Endothelial cell of umbilical vein (primary cell): ENCODE measurements at regions not wholly inside any gene's neighbourhood (a gene's known extent, or its start where the extent isn't known, plus 50 kb on each side); places are given as distances from the start of the nearest gene placed in this dataset.

Source experiments
- BruUV-seq: library from RNA; stranded (reverse); fragments of 400-500 nt; replicated peaks from 2 replicates; lab custom pipeline; 2021; lab: Mats Ljungman, UMichigan
- CTCF ChIA-PET: fragments of 300-600, 350-600 bp; sonication (Branson Sonifier 250); formaldehyde crosslinking; loops from one replicate; lab custom pipeline; 2021; ENCODE audit warnings: antibody characterized with exemption, inconsistent platforms; lab: Charles Lee
- POLR2A ChIA-PET: fragments of 300-600, 350-600 bp; sonication (Branson Sonifier 250); formaldehyde crosslinking; loops from one replicate; lab custom pipeline; 2021; ENCODE audit warnings: antibody characterized with exemption, inconsistent platforms; lab: Charles Lee
- DNase-seq: peaks from one replicate; pipeline ENCODE4 v3.0.0-alpha.2; 2011; ENCODE audit warnings: low read depth, low spot score
- FAIRE-seq: peaks from 2 replicates; lab custom pipeline; 2011; peaks lifted over from hg19 to GRCh38; lab: Jason Lieb, UNC
- H2AFZ ChIP-seq: 2 replicates; pipeline ENCODE4 v1.6.0; 2012; ENCODE audit warnings: low read depth, low read length, control low read depth, inconsistent platforms
- H3K27ac ChIP-seq: 2 replicates; pipeline ENCODE4 v1.5.1; 2011; ENCODE audit warnings: low read depth, mild to moderate bottlenecking, control low read depth, low read length, moderate library complexity; ENCODE audit not compliant: insufficient read depth
- H3K27me3 ChIP-seq, 2 experiments: 2 replicates each; pipeline versions ENCODE4 v1.6.0 to v1.6.1; 2011; ENCODE audit warnings: low read length in 2 of 2, mixed read lengths in 1 of 2; ENCODE audit not compliant: control insufficient read depth in 2 of 2, insufficient read depth in 2 of 2
- H3K36me3 ChIP-seq, 2 experiments: 2 replicates in 1 of 2; 3 replicates in 1 of 2; pipeline ENCODE4 v1.5.1; 2011; ENCODE audit warnings: low read length in 2 of 2, mild to moderate bottlenecking in 1 of 2, moderate library complexity in 1 of 2; ENCODE audit not compliant: control insufficient read depth in 2 of 2, insufficient read depth in 2 of 2; ENCODE audit errors: extremely low read depth in 1 of 2
- H3K4me1 ChIP-seq: 3 replicates; pipeline ENCODE4 v1.5.1; 2011; ENCODE audit warnings: mild to moderate bottlenecking, low read length; ENCODE audit not compliant: control insufficient read depth, insufficient read depth; ENCODE audit errors: extremely low read depth
- H3K4me2 ChIP-seq: 2 replicates; pipeline ENCODE4 v1.6.1; 2011; ENCODE audit warnings: low read length, control low read depth, mixed read lengths; ENCODE audit not compliant: insufficient read depth
- H3K4me3 ChIP-seq, 3 experiments: fragments of 200-600 bp in 1 of 3; sonication (generic), shearing (Covaris generic) in 1 of 3; replicated peaks in 1 of 3; 2 replicates each; pipeline ENCODE4 v1.5.1; 2011 to 2016; ENCODE audit warnings: control low read depth in 3 of 3, low read length in 3 of 3, mild to moderate bottlenecking in 2 of 3, inconsistent platforms in 1 of 3, low read depth in 1 of 3, moderate library complexity in 1 of 3; ENCODE audit not compliant: insufficient read depth in 1 of 3
- H3K79me2 ChIP-seq: 2 replicates; pipeline ENCODE4 v1.6.0; 2012; ENCODE audit warnings: low read length, inconsistent platforms; ENCODE audit not compliant: control insufficient read depth, insufficient read depth
- H3K9ac ChIP-seq: replicated peaks from 2 replicates; pipeline ENCODE3; 2011; ENCODE audit warnings: low read length, control low read depth; ENCODE audit not compliant: insufficient read depth; ENCODE audit errors: extremely low read depth
- H3K9me1 ChIP-seq: replicated peaks from 3 replicates; pipeline ENCODE4 v1.6.0; 2011; ENCODE audit warnings: mild to moderate bottlenecking, low read length; ENCODE audit not compliant: control insufficient read depth, insufficient read depth; ENCODE audit errors: extremely low read depth
- H3K9me3 ChIP-seq: replicated peaks from 2 replicates; pipeline ENCODE4 v1.5.1; 2012; ENCODE audit warnings: low read length, inconsistent platforms; ENCODE audit not compliant: control insufficient read depth, insufficient read depth
- H4K20me1 ChIP-seq: replicated peaks from 2 replicates; pipeline ENCODE3; 2011; ENCODE audit warnings: mild to moderate bottlenecking, low read length; ENCODE audit not compliant: control insufficient read depth, insufficient read depth; ENCODE audit errors: extremely low read depth
- EZH2 ChIP-seq: IDR thresholded peaks from 2 replicates; pipeline ENCODE4 v1.6.1; 2012; ENCODE audit warnings: borderline replicate concordance, low read depth, mild to moderate bottlenecking, moderate library complexity, low read length, inconsistent platforms; ENCODE audit not compliant: severe bottlenecking
- FOS ChIP-seq: IDR thresholded peaks from 2 replicates; pipeline ENCODE4 v1.6.1; 2011; ENCODE audit warnings: mild to moderate bottlenecking, low read length, moderate library complexity, borderline replicate concordance; ENCODE audit not compliant: insufficient read depth
- GATA2 ChIP-seq: IDR thresholded peaks from 2 replicates; pipeline ENCODE4 v1.7.0; 2011; ENCODE audit warnings: low read depth, mild to moderate bottlenecking, moderate library complexity, mixed read lengths, low read length; ENCODE audit not compliant: insufficient read length, insufficient read depth
- JUN ChIP-seq: IDR thresholded peaks from 2 replicates; pipeline ENCODE4 v1.6.1; 2011; ENCODE audit warnings: borderline replicate concordance, low read depth; ENCODE audit not compliant: insufficient read length, insufficient read depth
- MYC ChIP-seq: IDR thresholded peaks from one replicate; pipeline ENCODE4 v1.6.1; 2011; ENCODE audit warnings: mild to moderate bottlenecking, low read depth, low read length
- POLR2A ChIP-seq: IDR thresholded peaks from 2 replicates; pipeline ENCODE4 v1.6.1; 2012; ENCODE audit warnings: low read depth, mild to moderate bottlenecking, control low read depth, low read length
- POLR2AphosphoS5 ChIP-seq: IDR thresholded peaks from 2 replicates; pipeline ENCODE4 v1.6.1; 2012; ENCODE audit warnings: low read depth, mild to moderate bottlenecking, control low read depth, low read length, moderate library complexity; ENCODE audit not compliant: insufficient read depth
- dilution Hi-C: fragments of 300-500 bp; cut with MboI; formaldehyde crosslinking; loops from one replicate; pipeline ENCODE4 v1.15.0; 2019; ENCODE audit warnings: low sequenced_read_pairs; ENCODE audit not compliant: extremely low pct_ligation_motif_present
- intact Hi-C: fragments of 100-400 bp; cut with micrococcal nuclease; formaldehyde crosslinking; loops from one replicate; pipeline ENCODE4 v1.10.0; 2022
- TF ChIP-seq, protein P1 (sequence below): IDR thresholded peaks from 2 replicates; pipeline ENCODE4 v1.6.1; 2011; ENCODE audit not compliant: insufficient read depth, insufficient read length
- TF ChIP-seq, protein P2 (sequence below), 2 donors: IDR thresholded peaks; 1 replicate in 1 of 2; 2 replicates in 1 of 2; pipeline ENCODE4 v1.5.1; 2011; ENCODE audit warnings: low read length in 2 of 2, mild to moderate bottlenecking in 2 of 2, moderate library complexity in 2 of 2, control low read depth in 1 of 2, inconsistent platforms in 1 of 2, low read depth in 1 of 2; ENCODE audit not compliant: insufficient read depth in 1 of 2; ENCODE audit errors: extremely low read depth in 1 of 2

DNA sequence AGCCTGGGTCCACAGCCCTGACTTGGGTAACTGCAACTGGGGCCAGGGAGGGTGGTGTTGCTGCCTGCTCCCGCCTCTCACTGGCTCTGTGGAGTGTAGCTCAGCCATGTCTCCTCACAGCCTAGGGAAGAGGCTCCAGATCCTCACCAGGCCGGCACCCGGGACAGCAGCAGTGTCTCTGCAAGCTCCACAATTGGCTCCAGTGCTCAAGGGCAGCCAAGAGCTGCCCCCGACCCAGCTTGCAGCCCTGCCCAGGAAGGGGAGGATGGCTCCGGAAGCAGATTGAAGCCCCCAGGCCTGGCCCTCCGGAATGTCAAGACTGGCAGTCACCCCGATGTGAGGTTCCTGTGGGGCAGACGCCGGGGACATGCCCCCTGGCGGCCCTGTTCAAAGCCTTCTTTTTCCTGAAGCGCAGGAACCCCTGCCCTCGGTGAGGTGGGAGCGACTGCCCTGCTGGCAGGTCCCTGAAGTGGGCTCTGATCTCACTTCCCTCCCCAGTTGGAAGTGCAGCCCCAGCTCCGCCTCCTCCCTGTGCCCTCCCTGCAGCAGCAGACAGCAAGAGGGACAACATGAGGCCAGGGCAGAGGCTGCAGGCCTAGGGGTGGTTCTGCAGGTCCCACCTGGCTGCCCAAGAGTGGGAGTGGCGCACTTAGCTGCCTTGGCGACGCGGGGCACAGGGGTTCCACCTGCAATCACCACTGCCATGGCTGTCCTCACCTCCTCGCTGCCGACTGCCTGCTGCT is 816.2 kb upstream of the LUZP2 start:
- ChIA-PET POLR2A (no interaction called here), CTCF (no interaction called here)
- Histone ChIP-seq H3K4me2 (no peak overlapping the region), H3K79me2 (no peaks in the 10 kb centered on the region), H3K9ac (no peak overlapping the region), H2AFZ (no peak overlapping the region), H4K20me1 (no peaks in the 10 kb centered on the region), H3K4me1 (no peaks in the 10 kb centered on the region), H3K4me3 (no peak overlapping the region), H3K36me3 (no peaks in the 10 kb centered on the region), H3K27me3 (no peaks in the 10 kb centered on the region), H3K27ac (no peak overlapping the region), H3K9me3 (no peaks in the 10 kb centered on the region), H3K9me1 (no peaks in the 10 kb centered on the region)
- DNase-seq, result no peak
- BruUV-seq, result no TSS peak
- intact Hi-C loops (no loop called here), dilution Hi-C loops (no loop called here)
- TF ChIP-seq JUN (no peak), FOS (no peak), EZH2 (no peak), POLR2AphosphoS5 (no peak)
- FAIRE-seq, result no peak

DNA sequence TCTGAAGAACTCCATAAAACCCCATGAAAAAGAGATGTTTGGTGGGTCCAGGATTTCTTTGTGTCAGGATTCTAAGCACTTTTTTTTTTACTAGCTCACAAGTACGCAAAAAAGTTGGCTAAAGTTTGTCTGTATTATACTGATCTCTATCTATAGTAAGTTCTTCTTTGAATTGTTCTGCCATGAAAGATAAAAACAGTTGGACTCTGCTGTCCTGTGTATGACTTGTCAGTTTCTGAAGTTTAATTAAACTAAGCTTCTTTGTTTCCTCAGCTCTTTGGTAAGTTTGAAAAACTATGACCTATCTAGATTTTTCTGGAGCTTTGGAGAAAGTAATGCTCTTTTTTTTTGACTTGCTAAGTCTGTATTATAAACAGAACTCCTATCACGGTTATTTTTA is 812.2 kb upstream of the LUZP2 start:
- no peaks in the 10 kb centered on the region for H3K9me3 ChIP-seq
- no peak overlapping the region for H3K4me2 ChIP-seq
- no peaks in the 10 kb centered on the region for H3K79me2 ChIP-seq
- DNase-seq (no peak), FAIRE-seq (no peak)
- no TSS peak for BruUV-seq
- no peak overlapping the region for H3K4me3 ChIP-seq
- CTCF ChIA-PET, result no interaction called here
- H4K20me1 ChIP-seq, result no peaks in the 10 kb centered on the region
- no peaks in the 10 kb centered on the region for H3K36me3 ChIP-seq
- no peaks in the 10 kb centered on the region for H3K9me1 ChIP-seq
- H3K27me3 ChIP-seq, result no peaks in the 10 kb centered on the region
- H3K27ac ChIP-seq, result no peak overlapping the region
- TF ChIP-seq JUN (no peak), POLR2AphosphoS5 (no peak), MYC (no peak), FOS (no peak), EZH2 (no peak), POLR2A (no peak), GATA2 (no peak)
- TF ChIP-seq, protein P1, sequence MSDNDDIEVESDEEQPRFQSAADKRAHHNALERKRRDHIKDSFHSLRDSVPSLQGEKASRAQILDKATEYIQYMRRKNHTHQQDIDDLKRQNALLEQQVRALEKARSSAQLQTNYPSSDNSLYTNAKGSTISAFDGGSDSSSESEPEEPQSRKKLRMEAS, result no peak
- TF ChIP-seq, protein P2, sequence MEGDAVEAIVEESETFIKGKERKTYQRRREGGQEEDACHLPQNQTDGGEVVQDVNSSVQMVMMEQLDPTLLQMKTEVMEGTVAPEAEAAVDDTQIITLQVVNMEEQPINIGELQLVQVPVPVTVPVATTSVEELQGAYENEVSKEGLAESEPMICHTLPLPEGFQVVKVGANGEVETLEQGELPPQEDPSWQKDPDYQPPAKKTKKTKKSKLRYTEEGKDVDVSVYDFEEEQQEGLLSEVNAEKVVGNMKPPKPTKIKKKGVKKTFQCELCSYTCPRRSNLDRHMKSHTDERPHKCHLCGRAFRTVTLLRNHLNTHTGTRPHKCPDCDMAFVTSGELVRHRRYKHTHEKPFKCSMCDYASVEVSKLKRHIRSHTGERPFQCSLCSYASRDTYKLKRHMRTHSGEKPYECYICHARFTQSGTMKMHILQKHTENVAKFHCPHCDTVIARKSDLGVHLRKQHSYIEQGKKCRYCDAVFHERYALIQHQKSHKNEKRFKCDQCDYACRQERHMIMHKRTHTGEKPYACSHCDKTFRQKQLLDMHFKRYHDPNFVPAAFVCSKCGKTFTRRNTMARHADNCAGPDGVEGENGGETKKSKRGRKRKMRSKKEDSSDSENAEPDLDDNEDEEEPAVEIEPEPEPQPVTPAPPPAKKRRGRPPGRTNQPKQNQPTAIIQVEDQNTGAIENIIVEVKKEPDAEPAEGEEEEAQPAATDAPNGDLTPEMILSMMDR (IDR thresholded peaks at IDR 0.05; ENCODE audit: extremely low read depth in 1 of 2, insufficient read depth in 1 of 2, low read depth in 1 of 2, low read length in 2 of 2), result no peak
- intact Hi-C loops (no loop called here), dilution Hi-C loops (no loop called here)
- H3K9ac ChIP-seq, result no peak overlapping the region
- peaks cover 5% of the 10 kb centered on the region for H3K4me1 ChIP-seq
- POLR2A ChIA-PET, result no interaction called here
- H2AFZ ChIP-seq, result no peak overlapping the region
